HG03097 (cell line): ENCODE measurements at regions not wholly inside any gene's neighbourhood (a gene's known extent, or its start where the extent isn't known, plus 50 kb on each side); places are given as distances from the start of the nearest gene placed in this dataset.
A peak's percentile ranks its signal among the peaks of the same experiment; 100 is the strongest.

Experiments
- ATAC-seq: cut with Tn5 transposase; IDR thresholded peaks from one replicate; pipeline ENCODE4 v1.9.1; 2021; ENCODE audit not compliant: unreplicated experiment, low FRiP score

DNA sequence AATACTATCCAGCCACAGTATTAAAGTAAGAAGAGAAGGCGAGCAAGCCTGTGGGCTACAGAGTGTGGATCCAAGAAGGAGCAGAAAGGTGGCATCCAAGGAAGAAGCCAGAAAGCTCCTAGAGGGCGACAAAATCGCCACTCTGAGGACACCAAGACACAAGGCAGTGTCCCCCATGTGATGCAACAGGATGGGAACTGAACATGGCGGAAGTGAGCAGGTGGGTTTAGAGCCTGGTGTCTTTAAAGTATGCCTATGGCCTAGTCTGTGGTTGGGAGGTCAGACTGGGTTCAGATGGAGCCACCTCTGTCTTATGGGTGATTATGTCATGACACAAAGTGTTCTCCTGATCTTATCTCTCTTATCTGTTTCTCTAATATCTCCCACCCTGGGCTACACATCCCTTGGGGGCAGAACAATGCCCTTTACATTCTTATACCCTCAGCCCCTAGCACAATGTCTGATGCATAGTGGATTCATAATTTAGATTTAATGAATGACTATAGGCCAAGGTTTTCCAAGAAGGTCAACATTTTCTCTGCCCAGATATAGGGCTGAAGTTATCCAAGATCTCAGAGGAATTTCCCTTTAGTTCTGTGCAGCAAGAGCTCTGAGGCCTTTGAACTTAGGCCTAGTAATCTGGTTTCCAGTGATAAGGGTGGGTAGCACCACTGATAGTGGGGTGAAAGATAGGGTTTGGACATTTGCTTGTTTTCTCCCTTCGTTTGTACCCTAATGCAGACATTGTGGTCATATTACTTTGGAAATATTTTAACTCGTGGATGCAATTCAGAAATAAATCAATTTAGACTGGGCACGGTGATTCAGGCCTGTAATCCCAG, 167.3 kb upstream of the AKIRIN2 start:
- ATAC-seq: no peak

DNA sequence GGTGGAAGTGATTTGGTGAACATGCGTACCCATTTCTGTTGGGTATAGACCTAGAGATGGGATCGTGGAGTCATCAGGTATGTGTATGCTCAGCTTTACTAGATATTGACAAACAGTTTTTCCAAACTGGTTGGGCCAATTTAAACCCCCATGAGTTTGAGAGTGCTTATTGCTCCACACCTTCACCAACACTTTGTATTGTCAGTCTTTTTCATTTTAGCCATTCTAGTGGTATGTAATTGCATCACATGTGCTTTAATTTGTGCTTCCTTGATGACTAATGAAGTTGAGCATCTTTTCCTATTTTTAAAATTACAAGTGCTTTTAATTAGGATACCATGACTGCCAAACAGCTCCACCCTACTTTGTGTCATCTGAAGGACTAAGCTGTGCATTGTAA, 158.9 kb upstream of the AKIRIN2 start:
- ATAC-seq: no peak

DNA sequence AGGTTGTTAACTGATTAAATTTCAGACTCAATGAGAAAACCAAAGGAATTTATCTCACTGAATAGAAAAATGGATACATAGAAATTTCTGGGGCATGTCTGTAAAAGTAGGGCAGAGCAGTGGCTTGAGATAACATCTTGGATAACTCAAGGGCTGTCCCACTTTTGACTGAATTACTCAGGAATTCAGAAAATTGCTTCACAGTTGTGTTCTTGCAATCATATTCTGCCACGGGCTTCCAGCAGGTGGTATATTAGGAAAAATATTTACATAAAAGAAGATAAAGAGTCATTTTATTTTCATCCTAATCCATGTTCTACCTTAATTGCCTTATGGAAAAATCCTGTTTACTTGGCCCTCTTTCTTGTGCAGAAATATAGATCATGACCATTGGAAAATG, 156.4 kb upstream of the AKIRIN2 start:
- no peak for ATAC-seq

DNA sequence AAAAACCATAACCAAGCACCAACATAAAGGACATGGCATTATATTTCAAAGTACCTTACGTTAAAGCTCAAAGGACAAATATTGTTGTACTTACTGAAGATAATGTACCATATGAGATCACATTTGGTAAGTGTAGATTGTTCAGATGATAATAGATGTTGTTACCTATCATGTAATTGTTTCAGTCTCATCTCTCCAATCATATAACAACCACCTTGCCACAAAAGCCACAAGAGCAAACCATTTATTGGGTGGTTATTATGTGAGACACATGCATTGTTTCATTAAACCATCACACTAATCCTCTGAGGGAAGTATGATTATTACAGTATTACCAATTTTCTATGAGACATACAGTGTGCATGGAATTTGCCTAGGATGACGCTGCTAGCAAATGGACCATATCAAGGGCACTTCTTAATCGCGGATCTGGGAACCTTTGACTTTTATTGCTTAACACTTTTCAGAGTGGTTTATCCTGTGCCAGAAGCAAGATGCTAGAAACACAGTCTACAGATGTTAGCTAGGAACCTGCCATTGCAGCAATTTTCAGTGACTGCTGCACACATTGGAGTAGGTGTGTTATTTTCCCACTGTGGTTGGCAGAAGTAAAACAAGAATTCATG, 149.8 kb upstream of the AKIRIN2 start:
- ATAC-seq: no peak

DNA sequence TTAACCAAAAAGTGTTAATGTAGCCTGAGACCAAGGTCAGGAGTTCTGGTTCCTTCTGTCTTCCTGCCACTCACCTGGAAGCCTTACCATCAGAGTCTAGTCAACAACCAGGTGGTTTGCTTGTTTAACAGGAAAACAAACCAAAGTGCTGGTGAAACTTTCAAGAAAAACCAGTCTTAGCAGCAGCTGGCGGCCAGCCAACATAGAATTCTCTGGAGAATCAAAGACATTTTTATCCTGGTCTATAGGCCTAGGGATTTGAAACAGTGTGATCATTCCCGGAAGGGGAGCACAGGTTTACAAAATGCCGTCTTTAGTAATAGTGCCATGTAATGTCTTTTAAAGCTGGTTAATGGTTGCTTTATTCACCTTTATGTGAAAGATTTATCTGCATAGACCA, 146.6 kb upstream of the AKIRIN2 start:
- ATAC-seq: no peak

DNA sequence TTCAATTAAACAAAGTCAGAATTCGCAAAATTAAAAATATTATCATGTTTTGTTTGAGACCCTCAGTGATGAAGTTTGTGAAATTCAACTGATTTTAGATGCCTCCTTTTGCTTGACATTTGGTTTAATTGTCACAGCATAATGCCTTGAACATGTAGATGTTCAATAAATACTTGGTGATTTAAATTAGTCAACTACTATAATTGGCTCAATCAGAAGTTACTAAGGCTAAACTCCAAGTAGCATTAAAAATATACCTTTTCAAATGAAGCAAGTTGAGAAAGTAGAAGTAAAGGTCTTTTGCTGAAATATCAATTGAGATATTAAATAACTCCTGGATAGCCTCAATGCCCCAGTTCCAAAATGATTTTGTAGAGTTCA, 145.8 kb upstream of the AKIRIN2 start:
- no peak for ATAC-seq

DNA sequence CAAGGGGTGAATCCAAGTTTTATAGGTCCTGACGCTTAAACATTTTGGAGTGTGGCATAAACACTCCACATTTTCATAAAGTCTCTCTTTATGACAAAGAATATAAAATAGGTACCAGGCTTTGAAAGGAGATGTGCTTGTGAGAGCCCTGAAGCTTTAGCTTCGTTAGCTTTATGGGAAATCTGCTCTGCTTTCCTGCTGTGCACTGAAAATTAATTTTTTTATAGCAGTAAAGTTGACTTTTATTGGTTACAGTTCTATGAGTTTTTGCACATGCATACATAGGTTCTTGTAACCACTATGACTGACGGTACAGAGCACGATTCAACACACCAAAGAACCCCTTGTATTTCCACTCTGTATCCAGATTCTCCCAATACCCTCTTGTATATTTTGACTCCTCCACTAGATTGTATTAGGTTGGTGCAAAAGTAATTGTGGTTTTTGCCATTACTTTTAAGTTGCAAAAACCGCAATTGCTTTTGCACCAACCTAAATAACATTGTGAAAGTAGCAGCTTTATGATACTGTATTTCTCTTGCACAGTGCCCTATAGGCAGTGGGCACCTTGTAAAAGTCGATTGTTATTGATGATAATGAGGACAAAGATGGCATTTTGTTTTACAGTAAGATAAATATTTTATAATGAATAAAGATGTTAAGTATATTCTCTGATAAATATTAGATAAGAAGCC, 145.2 kb upstream of the AKIRIN2 start:
- no peak for ATAC-seq

DNA sequence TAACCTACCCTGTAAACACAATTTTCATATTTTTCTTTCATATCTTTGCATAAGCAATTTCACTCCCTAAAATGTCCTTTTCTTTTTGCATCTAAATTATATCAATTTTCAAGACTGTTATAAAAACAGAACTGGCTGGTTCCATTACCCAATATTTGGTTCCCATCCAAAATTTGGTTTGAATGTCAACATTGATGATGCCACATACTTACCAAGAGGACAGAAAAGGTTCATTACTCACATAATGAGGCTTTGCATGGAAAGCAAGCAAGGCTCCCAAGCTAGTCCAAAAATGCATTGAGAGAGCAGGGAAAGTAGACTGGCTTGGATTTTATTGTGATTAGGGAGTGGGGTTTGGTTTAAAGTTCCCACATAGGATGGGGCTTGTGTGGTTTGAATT, 144.4 kb upstream of the AKIRIN2 start:
- no peak for ATAC-seq

DNA sequence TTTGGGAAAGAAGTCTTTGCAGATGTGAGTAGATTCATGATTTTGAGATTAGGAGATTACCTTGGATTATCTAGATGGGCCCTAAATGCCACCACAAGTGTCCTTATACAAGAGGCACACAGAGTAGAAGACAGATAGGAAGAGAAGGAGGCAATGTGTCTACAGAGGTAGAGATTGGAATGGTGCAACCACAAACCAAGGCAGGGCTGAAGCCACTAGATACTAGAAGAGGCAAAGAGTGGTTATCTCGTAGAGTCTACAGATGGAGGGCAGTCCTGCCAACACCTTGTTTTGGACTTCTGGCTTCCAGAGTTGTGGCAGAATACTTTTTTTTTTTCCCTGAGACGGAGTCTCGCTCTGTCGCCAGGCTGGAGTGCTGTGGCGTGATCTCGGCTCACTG, 138.3 kb upstream of the AKIRIN2 start:
- no peak for ATAC-seq

DNA sequence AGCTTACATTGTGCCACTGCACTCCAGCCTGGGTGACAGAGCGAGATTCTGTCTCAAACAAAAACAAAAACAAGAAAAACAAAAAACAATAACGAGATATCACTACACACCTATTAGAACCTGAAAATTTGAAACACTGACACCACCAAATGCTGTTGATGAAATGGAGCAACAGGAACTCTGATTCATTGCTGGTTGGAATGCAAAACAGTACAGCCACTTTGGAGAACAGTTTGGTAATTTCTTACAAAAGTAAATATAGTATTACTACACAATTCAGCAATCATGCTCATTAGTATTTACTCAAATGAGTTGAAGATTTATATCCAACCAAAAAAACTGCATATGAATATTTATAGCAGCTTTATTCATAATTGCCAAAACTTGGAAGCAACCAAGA, 135.8 kb upstream of the AKIRIN2 start:
- no peak for ATAC-seq

DNA sequence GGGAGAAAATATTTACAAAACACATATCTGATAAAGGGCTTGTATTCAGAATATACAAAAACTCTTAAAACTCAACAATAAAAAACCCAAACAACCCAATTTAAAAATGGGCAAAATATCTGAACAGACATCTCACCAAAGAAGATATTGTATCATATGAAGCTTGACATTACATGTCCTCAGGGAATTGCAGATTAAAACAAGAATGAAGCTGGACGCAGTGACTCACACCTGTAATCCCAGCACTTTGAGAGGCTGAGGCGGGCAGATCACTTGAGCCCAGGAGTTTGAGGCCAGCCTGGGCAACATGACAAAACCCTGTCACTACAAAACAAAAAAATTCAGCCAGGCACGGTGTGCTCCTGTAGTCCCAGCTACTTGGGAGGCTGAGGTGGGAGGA, 135.4 kb upstream of the AKIRIN2 start:
- ATAC-seq: no peak

DNA sequence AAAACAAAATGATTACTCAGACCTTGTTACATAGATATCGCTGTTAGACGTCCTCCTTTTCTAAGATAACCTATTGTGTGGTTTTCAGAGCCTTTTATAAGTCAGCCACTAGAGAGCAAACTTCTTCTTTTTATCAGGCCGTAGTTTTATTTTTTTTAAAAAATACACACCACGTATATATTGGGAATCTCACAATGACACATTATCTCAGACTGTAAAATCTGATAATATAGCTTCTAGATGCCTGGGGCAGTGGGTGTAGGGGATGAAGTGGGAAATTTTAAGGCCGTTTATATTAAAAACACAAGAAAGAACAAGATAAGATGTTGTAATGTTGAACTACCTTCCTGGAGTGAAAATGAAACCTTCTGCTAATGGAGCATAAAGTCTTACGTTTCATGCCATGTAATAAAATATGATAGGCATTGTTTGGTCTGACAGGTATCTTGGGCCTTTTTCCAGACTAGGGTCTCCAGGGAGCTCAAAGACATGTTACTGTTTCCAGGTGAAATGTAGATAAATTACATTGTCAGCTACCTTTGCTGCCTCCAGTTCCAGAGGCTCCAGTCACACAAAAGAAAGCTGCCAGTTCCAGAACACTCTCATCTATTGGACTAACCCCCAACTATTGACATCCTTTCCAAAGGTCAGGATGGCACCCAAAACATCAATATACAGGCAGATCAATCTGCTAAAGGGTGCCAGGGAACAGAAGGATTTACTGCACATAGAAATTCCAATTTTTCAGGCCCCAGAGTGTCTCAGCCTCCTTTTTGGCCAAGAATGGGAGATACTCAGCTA, 130.2 kb upstream of the AKIRIN2 start:
- peak; percentile 63 for ATAC-seq

DNA sequence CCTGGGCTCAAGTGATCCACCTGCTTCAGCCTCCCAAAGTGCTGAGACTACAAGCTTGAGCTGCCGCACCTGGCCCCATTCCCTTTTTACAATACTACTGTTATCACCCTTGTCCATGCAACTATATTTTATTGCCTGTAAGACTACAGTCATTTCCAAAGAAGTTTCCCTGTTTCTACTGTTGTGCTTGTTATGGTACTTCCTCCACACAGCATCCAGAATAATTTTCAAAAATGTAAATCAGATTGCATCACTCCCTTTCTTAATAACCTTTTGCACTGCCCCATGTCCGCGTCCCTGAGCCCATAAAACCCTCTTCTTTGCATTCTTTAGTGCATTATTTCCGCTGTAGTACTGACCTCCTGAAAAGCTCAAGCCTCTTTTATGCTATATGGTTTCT, 128.9 kb upstream of the AKIRIN2 start:
- no peak for ATAC-seq

DNA sequence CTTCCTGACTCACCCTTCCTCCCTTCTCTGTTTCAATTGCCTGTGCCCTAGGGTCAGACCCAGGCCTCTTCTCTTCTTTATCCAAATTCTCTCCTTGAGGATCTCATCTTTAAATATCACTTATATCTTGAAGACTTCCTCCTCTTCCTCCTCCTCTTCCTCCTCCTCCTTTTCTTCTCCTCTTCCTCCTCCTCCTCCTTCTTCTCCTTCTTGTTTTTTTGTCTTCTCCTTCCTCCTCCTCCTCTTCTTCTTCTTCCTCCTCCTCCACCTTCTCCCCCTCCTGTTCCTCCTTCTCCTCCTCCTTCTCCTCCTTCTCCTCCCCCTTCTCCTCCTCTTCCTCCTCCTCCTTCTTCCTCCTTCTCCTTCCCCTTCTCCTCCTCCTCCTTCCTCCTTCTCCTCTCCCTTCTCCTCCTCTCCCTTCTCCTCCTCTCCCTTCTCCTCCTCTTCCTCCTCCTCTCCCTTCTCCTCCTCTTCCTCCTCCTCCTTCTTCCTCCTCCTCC, 127.6 kb upstream of the AKIRIN2 start:
- no peak for ATAC-seq

DNA sequence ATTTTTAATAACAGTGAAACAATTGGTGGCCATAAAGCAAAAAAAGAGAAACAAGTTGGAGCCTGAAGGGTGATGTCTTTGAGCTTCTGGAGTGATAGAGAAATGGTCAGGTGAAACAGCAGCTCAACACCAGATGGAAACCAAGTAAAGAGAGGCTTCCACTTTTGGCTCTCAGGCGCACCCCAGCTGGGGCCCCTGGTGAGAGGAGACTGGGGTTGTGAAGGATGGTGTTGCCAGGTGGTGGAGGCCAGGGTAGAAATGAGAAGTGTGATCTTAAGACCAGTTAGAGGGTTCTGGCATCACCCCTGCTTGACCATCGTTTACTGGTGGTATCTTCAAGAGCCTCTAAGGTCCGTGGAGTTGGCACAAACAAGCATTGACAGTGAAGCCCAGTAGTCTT, 126.0 kb upstream of the AKIRIN2 start:
- no peak for ATAC-seq

DNA sequence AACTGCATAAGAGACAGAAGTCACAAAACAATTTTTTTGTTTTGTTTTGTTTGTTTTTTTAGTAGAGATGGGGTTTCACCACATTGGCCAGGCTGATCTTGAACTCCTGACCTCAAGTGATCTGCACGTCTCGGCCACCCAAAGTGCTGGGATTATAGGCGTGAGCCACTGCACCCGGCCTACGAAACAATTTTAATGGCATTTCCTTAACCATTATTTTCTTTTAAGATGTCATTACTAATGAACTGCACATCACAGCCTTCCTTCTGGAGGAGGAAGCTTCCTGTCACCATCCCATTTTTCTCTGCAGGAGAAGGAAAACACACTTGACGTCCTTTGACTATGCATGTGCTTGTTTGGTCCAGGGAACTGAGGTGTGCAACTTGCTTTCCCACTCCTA, 125.3 kb upstream of the AKIRIN2 start:
- no peak for ATAC-seq

DNA sequence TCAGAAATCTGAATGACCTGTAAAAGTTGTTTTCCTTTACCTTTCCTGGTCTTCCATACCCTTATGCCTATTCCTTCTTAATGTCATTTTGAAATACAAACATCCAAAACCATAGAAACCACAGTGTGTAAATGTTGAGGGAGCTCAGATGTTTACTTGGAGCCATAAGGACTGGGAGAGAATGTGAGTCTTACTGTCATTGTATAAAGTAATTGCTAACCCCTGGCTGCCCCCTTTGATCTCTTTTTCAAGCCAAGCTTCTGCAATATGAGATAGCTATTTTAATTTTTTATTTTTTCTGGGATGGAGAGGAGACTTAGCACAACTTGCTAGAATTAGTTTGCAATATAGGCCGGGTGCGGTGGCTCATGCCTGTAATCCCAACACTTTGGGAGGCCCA, 124.4 kb upstream of the AKIRIN2 start:
- ATAC-seq: no peak

DNA sequence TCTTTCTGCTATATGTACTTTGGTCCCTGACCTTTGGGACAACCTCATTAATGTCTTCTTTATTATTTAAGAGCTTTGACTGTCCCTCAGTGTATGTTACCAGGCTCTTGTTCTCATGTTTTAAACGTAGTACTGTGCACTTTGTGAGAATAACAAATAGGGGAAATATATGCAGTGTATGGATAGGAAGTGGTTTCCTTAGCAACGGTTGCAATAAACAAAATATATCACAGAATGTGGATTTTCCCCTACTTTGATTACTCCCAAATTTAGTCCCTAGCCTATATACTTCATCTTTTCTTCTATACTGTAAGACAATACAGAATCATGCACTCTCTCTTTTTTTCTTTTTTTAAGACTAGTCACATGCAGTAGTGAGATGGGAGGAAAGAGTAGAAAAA, 123.8 kb upstream of the AKIRIN2 start:
- ATAC-seq: no peak

DNA sequence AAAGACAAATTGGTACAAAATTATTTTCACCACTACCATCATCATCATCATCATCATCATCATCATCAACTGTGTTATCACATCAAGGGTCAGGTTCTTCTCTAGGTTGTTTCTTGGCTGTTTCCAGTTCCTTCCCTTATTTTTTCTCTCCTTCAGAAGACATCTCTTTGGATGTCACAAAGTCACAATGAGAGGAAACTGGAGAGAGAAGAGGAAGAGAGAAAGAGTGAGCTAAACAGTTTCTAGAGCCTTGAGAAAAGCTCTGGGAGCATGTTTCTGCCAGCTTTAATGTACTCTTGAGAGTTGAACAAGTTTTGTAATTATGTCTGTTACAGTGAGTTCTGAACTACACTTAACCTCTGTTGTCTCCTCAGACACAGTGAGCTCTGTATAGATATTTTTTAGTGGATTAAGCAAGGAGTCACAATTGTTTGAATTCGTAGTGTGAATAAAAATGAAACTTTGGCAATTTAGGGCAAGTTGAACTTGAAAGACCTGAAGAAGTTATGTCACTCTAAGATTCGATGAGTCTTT, 123.0 kb upstream of the AKIRIN2 start:
- no peak for ATAC-seq

DNA sequence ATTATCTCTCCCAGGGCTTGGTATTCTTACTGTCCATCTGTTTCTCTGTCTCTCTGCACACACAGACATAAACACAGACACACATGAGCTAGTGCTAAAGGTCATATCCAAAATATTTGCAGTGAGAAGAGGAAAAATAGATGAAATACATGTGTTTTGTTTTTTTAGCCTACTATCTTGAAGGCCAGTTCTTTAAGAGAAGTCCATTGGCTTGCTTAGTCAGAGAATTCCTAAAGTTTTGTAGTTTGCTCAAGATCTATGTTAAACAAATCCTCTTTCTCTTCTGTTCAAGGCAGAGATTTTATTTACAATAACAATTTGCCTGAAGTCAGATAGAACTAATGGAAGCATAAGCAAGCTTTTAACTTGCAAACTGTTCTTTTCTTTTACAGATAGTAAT, 120.0 kb upstream of the AKIRIN2 start:
- ATAC-seq: no peak
